Transverse colon (tissue), 4 donors: ENCODE measurements at regions not wholly inside any gene's neighbourhood (a gene's known extent, or its start where the extent isn't known, plus 50 kb on each side); places are given as distances from the start of the nearest gene placed in this dataset.

Source experiments
- DNase-seq: peaks from one replicate; pipeline ENCODE4 v3.0.0-alpha.2; 2019
- H3K27ac ChIP-seq, 4 donors: fragments of 200-600 bp; sonication (generic); 2 replicates each; pipeline ENCODE4 v1.5.1; 2016 to 2018; ENCODE audit warnings: inconsistent platforms in 4 of 4
- H3K27me3 ChIP-seq: fragments of 200-600 bp; sonication (generic); 2 replicates; pipeline ENCODE4 v1.5.1; 2017; ENCODE audit warnings: inconsistent platforms
- H3K36me3 ChIP-seq, 4 donors: fragments of 200-600 bp; sonication (generic); 2 replicates each; pipeline ENCODE4 v1.5.1; 2017 to 2019; ENCODE audit warnings: inconsistent platforms in 4 of 4
- H3K4me1 ChIP-seq, 4 donors: fragments of 200-600 bp; sonication (generic); 2 replicates each; pipeline ENCODE4 v1.5.1; 2017 to 2020; ENCODE audit warnings: inconsistent platforms in 4 of 4
- H3K4me3 ChIP-seq, 4 donors: fragments of 200-600 bp; sonication (generic); 1 replicate in 1 of 4; 2 replicates in 3 of 4; pipeline versions ENCODE4 v1.5.1 to v1.6.1; 2017 to 2019; ENCODE audit warnings: inconsistent platforms in 4 of 4
- H3K9me3 ChIP-seq, 2 donors: fragments of 200-600 bp; sonication (generic); 2 replicates each; pipeline ENCODE4 v1.5.1; 2017 to 2019; ENCODE audit warnings: inconsistent platforms in 2 of 2
- EP300 ChIP-seq: sonication (generic); formaldehyde crosslinking; IDR thresholded peaks from one replicate; pipeline ENCODE4 v1.6.1; 2017; ENCODE audit warnings: antibody characterized with exemption, low read depth
- POLR2A ChIP-seq: fragments of 450-650 bp; IDR thresholded peaks from one replicate; pipeline ENCODE4 v1.6.1; 2016; ENCODE audit warnings: antibody characterized with exemption, mild to moderate bottlenecking, moderate library complexity
- POLR2AphosphoS5 ChIP-seq, 3 donors: sonication (generic); formaldehyde crosslinking; IDR thresholded peaks; one replicate each; pipeline ENCODE4 v1.6.1; 2016; ENCODE audit warnings: antibody characterized with exemption in 3 of 3
- WGBS, 2 donors: methylation state at CpG; one replicate each; pipeline ENCODE4 v1.1.5; 2018; ENCODE audit warnings: low coverage in 1 of 2; 5-methylcytosine and 5-hydroxymethylcytosine counted together
- in situ Hi-C, 4 donors: fragments of 200-750 bp; cut with MboI; loops; one replicate each; pipeline versions ENCODE4 v1.15.0 to v1.15.1; 2017; ENCODE audit warnings: low sequenced_read_pairs in 3 of 4, low pct_ligation_motif_present in 1 of 4, low pct_unique_long_range_greater_than_20kb in 1 of 4
- intact Hi-C: fragments of 100-400 bp; cut with DNase I; formaldehyde crosslinking; loops from one replicate; pipeline ENCODE4 v1.15.1; 2023; ENCODE audit warnings: low total_unique reads
- TF ChIP-seq, protein P1 (sequence below), 5 experiments: fragments of 200-600 bp in 3 of 5; fragments of 450-650 bp in 2 of 5; sonication (generic) in 3 of 5; IDR thresholded peaks; 1 replicate in 2 of 5; 2 replicates in 3 of 5; pipeline ENCODE4 v1.5.1; 2016 to 2017; ENCODE audit warnings: antibody characterized with exemption in 5 of 5, inconsistent platforms in 3 of 5, mild to moderate bottlenecking in 2 of 5, moderate library complexity in 1 of 5

- H3K36me3 ChIP-seq: no peaks in the 10 kb centered on the region
- no peak for DNase-seq
- H3K4me3 ChIP-seq: no peak overlapping the region
- no peaks in the 10 kb centered on the region for H3K9me3 ChIP-seq
- in situ Hi-C loops (no loop called here), intact Hi-C loops (no loop called here)
- H3K4me1 ChIP-seq: no peaks in the 10 kb centered on the region
- TF ChIP-seq, protein P1, sequence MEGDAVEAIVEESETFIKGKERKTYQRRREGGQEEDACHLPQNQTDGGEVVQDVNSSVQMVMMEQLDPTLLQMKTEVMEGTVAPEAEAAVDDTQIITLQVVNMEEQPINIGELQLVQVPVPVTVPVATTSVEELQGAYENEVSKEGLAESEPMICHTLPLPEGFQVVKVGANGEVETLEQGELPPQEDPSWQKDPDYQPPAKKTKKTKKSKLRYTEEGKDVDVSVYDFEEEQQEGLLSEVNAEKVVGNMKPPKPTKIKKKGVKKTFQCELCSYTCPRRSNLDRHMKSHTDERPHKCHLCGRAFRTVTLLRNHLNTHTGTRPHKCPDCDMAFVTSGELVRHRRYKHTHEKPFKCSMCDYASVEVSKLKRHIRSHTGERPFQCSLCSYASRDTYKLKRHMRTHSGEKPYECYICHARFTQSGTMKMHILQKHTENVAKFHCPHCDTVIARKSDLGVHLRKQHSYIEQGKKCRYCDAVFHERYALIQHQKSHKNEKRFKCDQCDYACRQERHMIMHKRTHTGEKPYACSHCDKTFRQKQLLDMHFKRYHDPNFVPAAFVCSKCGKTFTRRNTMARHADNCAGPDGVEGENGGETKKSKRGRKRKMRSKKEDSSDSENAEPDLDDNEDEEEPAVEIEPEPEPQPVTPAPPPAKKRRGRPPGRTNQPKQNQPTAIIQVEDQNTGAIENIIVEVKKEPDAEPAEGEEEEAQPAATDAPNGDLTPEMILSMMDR (IDR thresholded peaks at IDR 0.05): no peak
- TF ChIP-seq POLR2AphosphoS5 (IDR thresholded peaks at IDR 0.05) (no peak), POLR2A (no peak), EP300 (no peak)
- 77% methylated on average over 4 of the region's 4 CpGs; no CpG with 5 or more reads in 1 of the 2 donors for WGBS, 2 donors
- no peak overlapping the region for H3K27ac ChIP-seq
- no peaks in the 10 kb centered on the region for H3K27me3 ChIP-seq
Measured at GRCh38 chr4:27115221-27115620, 254.6 kb downstream of the STIM2 start.

- 55 to 78% methylated on average over 1 of the region's 1 CpG for WGBS, 2 donors
- DNase-seq: no peak
- TF ChIP-seq POLR2A (no peak), POLR2AphosphoS5 (IDR thresholded peaks at IDR 0.05) (no peak), EP300 (no peak)
- TF ChIP-seq, protein P1 (IDR thresholded peaks at IDR 0.05): no peak
- Histone ChIP-seq H3K27me3 (no peaks in the 10 kb centered on the region), H3K9me3 (no peaks in the 10 kb centered on the region), H3K27ac (no peak overlapping the region), H3K36me3 (no peaks in the 10 kb centered on the region), H3K4me3 (no peak overlapping the region), H3K4me1 (no peaks in the 10 kb centered on the region)
- in situ Hi-C loops: no loop called here
- intact Hi-C loops: no loop called here
Measured at GRCh38 chr4:27117453-27117852, 256.8 kb downstream of the STIM2 start.

- H3K36me3 ChIP-seq: no peaks in the 10 kb centered on the region
- no peak overlapping the region for H3K4me3 ChIP-seq
- no peaks in the 10 kb centered on the region for H3K9me3 ChIP-seq
- intact Hi-C loops: no loop called here
- 83 to 88% methylated on average over 5 of the region's 5 CpGs for WGBS, 2 donors
- in situ Hi-C loops: no loop called here
- TF ChIP-seq EP300 (no peak), POLR2AphosphoS5 (IDR thresholded peaks at IDR 0.05) (no peak), POLR2A (no peak)
- TF ChIP-seq, protein P1 (IDR thresholded peaks at IDR 0.05): no peak
- no peak for DNase-seq
- no peaks in the 10 kb centered on the region for H3K27me3 ChIP-seq
- no peak overlapping the region for H3K27ac ChIP-seq
- peaks cover 0 to 16% (median 4%) of the 10 kb centered on the region in 4 donors for H3K4me1 ChIP-seq
Measured at GRCh38 chr4:27119239-27119638, 258.6 kb downstream of the STIM2 start.

DNA sequence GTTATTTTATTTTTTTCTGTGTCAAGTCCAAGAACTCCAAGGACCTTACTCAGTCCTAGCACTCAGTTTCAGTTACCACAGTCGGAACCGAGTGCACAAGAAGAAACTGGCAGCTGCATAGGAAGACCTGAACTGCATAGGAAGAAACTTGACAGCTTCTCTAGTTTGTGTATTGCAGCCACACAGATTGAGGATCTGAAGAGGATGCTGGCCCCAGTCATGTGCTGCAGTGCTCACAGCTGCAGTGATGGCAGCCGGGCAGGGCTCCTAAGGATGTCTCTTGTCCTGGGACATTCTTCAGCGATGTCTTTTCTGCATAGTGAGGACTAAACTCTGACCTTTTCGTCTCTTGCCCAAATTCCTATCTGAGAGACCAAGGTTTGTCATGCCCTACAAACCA lies 261.2 kb downstream of the STIM2 start:
- H3K4me1 ChIP-seq: peaks cover 0 to 16% (median 7%) of the 10 kb centered on the region in 4 donors
- intact Hi-C loops (no loop called here), in situ Hi-C loops (no loop called here)
- TF ChIP-seq POLR2A (no peak), POLR2AphosphoS5 (IDR thresholded peaks at IDR 0.05) (no peak), EP300 (no peak)
- TF ChIP-seq, protein P1 (IDR thresholded peaks at IDR 0.05): no peak
- no peaks in the 10 kb centered on the region for H3K9me3 ChIP-seq
- H3K36me3 ChIP-seq: no peaks in the 10 kb centered on the region
- no peak overlapping the region for H3K27ac ChIP-seq
- DNase-seq: no peak
- H3K27me3 ChIP-seq: no peaks in the 10 kb centered on the region
- H3K4me3 ChIP-seq: no peak overlapping the region
- WGBS, 2 donors: 74 to 86% methylated on average over 4 to 5 of the region's 5 CpGs
